ENCODE measurements at regions not wholly inside any gene's neighbourhood (a gene's known extent, or its start where the extent isn't known, plus 50 kb on each side); places are given as distances from the start of the nearest gene placed in this dataset.

DNA sequence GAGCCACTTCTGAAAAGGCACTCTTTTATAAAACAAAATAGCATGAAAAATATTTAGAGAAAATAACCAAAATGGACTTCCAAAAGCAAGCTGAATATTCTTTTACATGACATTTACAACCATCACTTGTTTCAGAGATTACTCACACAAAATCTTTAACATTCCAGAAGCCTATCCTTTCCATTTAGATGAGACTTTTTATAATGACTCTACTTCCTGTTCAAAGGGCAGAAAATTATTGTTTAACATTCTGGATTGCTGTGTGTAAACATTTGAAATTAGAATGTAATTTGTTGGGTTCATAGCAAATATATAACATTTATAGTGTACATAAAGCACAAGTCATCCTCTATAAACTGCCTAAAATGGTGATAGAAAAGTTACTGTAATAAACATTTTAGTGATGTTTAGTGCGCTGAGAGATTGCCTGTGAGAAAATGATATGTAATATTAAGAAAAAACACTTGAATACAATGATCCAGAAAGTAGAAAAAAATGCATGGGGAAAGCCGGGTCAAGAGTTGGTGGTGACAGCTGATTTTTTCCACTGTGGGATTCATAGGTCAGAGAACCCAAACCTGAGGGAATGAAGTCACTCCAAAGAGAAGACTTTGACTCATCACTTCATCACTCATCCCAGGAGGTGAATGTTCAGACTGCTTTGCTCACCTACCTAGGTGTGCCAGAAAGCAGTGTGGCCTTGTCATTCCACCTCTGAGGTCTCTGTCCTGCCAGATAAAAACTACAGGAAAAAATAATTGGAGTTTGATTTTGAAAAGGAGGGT, 305.8 kb downstream of the ARPP21 start:
- in situ Hi-C loops (cut with HindIII; ENCODE audit: low pct_unique_long_range_greater_than_20kb, low sequenced_read_pairs), result no loop called here
- peak; percentile 18 for DNase-seq (ENCODE audit: low read depth)

DNA sequence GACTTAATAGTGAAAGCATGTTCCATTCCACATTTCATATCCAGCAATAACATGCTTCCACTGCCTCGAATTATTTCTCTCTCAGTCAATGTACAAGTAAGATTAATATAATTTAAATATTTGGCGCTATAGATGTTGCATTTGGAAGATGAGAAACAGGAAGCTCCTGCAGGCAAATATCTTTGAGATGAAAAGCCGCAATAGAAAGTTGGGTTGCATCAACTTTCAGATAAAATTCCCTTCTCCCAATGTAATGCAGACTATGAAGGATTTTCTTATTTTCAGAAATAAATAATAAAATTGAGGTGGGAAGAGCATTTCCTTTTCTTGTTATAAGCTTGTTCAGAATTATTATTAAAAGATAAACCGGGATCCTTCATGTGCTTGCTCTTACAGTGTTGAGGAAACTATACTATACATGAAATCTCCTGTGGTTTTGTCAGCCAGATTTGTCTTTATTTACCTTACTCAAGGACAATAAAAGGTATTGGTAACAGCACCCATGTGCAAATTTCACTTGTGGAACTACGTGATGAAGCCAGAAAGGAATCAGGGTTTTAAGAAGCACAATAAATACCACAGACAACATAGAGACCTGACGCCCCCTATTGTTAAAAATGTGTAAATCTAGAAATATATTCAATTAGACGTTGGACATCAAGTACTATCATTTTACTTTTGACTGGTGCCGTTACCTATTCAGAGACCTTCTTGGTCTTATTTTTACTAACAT, 307.0 kb downstream of the ARPP21 start:
- in situ Hi-C loops (cut with HindIII; ENCODE audit: low pct_unique_long_range_greater_than_20kb, low sequenced_read_pairs), result no loop called here
- peak; percentile 17 for DNase-seq (ENCODE audit: low read depth)

DNA sequence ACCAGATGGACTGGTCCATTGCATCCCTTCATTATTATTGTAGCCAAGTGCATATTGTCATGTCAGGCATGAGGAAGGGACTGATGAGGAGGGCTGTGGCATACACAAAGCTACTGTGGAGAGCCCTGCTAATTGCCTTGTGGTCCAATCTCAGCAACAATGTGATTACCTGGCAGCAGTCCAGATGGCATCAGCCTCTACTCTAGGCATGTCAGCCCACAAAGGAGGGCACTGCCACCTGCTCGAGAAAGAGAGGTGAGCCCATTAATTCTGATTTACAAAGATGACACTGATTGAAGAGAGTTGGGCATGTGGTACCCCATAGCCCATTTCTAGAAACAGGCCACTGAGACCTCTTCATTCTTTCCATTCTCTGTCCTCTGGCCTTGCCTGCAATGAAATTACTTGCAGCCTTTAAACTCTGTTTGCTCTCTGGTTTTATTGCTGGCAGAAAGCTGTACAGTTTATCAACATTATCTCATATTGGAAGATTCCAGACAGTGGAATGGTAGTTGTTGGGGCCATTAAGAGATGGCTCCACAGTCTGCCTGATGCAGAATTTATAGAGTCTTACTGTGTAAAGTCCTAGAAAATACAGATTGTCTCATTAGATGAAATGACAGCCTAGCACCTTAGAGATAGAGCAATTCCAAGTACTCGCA, 307.7 kb downstream of the ARPP21 start:
- no peak for DNase-seq (ENCODE audit: low read depth)
- in situ Hi-C loops (cut with HindIII; ENCODE audit: low pct_unique_long_range_greater_than_20kb, low sequenced_read_pairs), result no loop called here

DNA sequence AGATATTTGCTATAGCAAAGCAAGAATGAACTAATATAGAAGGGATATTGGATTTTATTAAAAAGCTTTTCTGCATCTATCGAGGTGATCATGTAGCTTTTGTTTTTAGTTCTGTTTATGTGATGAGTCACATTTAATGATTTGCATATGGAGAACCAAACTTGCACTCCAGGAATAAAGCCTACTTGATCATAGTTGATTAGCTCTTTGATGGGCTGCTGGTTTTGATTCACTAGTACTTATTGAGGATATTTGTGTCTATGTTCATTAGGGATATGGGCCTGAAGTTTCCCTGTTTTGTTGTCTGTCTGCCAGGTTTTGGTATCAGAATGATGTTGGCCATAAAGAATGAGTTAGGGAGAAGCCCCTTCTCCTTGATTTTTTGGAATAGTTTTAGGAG, 310.7 kb downstream of the ARPP21 start:
- in situ Hi-C loops (cut with HindIII; ENCODE audit: low pct_unique_long_range_greater_than_20kb, low sequenced_read_pairs), result no loop called here
- DNase-seq (ENCODE audit: low read depth), result no peak

DNA sequence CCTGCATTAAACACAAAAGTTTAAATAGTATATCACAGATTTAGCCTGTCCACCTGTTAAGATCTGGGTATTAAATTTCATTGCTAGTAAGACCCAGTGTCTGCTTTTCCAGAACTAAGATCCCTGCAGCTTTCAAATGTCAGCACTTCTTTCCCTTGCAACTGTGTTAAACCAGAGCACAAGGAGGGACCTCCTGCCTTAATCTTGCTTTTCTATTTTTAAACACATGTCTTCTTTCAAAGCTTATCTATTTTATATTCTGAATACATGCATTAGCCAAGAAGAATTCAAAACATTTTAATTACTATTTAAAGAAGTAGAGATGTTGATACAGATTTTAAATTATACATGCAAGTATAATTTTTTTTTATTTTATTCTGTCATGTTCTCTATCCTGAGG, 315.1 kb downstream of the ARPP21 start:
- DNase-seq (ENCODE audit: low read depth), result no peak
- in situ Hi-C loops (cut with HindIII; ENCODE audit: low pct_unique_long_range_greater_than_20kb, low sequenced_read_pairs), result no loop called here

DNA sequence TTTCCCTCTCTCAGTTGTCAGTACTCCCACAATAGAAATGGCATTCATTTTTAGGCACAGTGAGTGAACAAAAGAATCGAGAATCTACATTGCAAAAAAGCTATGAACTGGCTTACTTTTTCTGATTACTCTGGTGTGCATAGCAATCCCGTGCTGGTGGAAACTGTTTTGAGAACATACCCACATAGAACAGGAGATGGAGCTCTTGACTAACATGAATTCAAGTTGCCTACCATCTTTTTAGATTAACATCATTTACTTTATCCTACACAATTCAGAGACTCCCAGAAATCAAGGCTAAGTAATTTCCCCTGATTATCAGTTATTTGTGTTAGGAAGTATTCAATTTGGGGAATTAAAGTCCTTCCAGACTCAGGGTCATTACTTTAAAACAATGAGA, 326.6 kb downstream of the ARPP21 start:
- in situ Hi-C loops (cut with HindIII; ENCODE audit: low pct_unique_long_range_greater_than_20kb, low sequenced_read_pairs), result no loop called here
- DNase-seq (ENCODE audit: low read depth), result peak; percentile 19

DNA sequence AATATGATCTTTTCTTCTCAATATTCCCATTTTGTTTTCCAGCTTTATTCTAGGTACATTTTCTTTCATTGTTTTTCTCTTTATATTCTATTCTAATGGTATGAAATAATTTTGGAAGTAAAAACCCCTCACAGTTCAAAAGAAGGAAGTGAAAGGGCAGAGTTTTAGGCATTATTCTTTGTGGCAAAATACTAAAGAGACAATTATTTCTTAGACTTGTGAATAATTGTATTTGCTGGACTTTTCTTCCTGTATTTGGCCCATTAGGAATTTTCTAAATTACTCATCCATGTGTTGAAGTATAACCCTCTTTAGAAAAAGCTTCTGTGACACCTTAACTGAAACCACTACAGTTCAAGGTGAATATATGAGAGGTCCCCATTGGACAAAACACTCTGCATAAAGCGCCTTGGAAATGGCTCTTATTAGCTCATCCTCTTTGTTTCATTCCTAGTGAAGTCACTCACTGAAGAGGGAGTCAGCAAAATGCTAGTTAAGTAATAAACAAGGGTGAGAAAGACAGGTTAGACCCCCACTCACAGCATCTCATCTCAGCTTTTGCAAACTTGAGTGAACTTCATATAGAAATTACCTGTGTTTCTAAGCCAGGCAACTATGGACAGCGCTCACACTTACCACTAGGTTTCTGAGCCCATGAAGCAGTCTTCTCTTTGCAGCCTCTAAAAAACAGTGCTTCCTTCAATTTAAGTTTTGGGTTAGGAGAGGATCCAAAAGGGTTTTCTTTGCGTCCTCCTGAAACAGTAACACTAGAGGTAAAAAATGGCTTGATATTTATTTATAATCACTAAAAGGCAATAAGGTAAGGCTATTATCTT, 327.5 kb downstream of the ARPP21 start:
- in situ Hi-C loops (cut with HindIII; ENCODE audit: low pct_unique_long_range_greater_than_20kb, low sequenced_read_pairs), result no loop called here
- no peak for DNase-seq (ENCODE audit: low read depth)

DNA sequence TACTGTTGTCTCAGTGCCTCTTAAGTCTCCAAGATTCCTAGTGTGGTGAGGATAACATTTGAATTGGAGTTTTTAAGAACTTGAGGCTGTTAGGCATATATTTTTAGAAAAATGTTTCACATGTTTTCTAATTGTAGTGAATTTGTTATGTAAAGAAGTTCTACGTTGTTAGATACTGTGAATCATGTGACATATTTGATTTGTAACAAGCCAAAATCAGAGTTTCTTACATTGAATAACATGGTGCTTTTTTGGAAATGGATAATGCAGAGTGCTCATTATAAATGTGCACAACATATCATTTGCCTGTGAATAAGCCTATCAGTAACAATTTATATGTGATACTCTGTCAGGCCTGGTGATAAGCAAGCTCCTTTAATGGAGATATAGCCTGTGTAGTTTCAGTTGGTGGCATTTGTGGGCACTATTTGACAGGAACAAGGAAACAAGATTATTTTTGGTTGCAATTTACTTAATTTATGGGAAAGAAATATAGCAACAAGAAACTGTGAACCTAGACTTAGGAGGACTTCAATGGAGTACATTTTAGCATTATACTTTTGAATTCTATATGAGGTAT, 328.8 kb downstream of the ARPP21 start:
- in situ Hi-C loops (cut with HindIII; ENCODE audit: low pct_unique_long_range_greater_than_20kb, low sequenced_read_pairs), result no loop called here
- no peak for DNase-seq (ENCODE audit: low read depth)

DNA sequence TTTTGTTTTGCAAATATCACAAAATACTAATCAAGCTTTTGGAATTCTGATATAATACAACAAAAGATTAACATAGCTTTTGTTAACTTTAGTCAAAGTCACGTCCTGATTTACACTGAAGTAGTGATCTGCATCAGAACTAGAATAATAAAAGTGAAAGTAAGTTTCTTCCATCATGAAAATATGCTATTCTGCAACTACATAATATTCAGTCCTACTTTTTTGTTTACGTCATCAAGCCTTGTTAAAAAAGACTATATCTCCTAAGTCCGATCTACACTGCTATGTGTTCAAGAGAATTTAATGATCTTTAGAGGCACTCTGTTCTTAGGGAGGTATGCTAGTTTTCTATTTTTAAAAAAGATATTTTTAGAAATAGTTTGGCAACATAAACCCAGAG, 330.1 kb downstream of the ARPP21 start:
- in situ Hi-C loops (cut with HindIII; ENCODE audit: low pct_unique_long_range_greater_than_20kb, low sequenced_read_pairs), result no loop called here
- DNase-seq (ENCODE audit: low read depth), result no peak

DNA sequence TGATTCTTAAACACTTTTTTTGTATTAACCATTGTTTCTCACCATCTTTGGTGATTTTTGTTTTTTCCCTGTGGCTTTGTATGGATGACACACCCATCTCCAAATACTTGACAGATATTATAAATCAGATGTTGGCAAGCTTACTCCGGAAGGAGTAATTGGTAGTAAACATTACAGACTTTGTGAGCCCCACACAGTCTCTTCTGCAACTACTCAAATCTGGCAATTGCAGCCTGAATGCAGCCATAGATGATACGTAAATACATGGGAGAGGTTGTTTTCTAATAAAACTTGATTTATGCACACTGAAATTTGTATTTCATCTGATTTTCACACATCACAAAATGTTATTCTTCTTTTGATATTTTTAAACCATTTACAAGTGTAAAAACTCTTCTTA, 331.5 kb downstream of the ARPP21 start:
- in situ Hi-C loops (cut with HindIII; ENCODE audit: low pct_unique_long_range_greater_than_20kb, low sequenced_read_pairs), result no loop called here
- no peak for DNase-seq (ENCODE audit: low read depth)

DNA sequence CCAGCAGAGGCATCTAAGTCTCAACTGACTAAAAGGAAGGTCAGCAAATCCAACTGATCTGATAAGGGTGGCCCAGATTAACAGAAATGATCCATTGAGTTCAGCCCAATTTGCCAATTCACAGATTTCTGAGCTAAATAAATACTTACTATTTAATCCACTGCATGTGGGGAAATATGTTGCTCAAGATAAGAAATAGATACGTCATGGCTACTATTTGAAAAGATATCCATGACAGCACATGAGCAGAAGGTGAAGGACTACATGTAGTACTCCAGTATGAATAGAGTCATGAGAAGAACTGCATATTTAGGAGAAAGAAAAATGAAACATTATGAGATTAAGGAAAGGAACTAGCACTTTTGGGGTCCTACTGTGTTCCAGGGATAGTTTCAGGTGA, 332.4 kb downstream of the ARPP21 start:
- no peak for DNase-seq (ENCODE audit: low read depth)
- in situ Hi-C loops (cut with HindIII; ENCODE audit: low pct_unique_long_range_greater_than_20kb, low sequenced_read_pairs), result no loop called here

DNA sequence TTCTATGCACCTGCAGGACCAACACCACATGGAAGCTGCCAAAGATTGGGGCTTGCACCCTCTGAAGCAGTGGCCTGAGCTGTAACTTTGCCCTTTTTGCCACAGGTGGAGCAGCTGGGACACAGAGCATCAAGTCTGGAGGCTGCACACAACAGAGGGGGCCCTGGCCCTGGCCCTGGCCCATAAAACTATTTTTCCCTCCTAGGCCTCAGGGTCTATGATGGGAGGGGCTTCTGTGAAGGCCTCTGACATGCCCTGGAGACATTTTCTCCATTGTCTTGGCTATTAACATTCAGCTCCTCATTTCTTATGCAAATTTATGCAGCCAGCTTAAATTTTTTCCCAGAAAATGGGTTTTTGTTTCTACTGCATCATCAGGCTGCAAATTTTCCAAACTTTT, 335.5 kb downstream of the ARPP21 start:
- in situ Hi-C loops (cut with HindIII; ENCODE audit: low pct_unique_long_range_greater_than_20kb, low sequenced_read_pairs), result no loop called here

DNA sequence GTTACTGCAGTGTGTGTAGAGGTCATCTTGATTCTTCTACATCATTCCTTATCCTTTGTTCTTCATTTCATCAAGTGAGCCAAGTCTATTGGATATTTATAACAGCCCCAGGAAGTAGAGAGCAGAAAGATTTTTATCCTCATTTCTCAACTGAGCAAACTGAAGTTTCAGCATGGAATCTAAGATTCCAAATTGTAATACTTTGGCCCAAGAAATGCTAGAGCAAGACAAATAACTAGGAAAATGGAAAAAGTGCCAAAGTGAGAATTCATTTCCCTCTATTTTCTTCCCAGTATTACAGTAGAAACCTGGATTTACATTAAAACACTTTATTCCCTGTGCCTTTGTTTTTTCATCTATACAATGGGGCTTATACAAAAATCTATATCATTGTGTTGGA, 346.8 kb downstream of the ARPP21 start:
- no peak for DNase-seq (ENCODE audit: low read depth)
- in situ Hi-C loops (cut with HindIII; ENCODE audit: low pct_unique_long_range_greater_than_20kb, low sequenced_read_pairs), result no loop called here

More for the DNA sequence above, 335.5 kb downstream of the ARPP21 start:
- no peak for DNase-seq (ENCODE audit: low read depth)

DNA sequence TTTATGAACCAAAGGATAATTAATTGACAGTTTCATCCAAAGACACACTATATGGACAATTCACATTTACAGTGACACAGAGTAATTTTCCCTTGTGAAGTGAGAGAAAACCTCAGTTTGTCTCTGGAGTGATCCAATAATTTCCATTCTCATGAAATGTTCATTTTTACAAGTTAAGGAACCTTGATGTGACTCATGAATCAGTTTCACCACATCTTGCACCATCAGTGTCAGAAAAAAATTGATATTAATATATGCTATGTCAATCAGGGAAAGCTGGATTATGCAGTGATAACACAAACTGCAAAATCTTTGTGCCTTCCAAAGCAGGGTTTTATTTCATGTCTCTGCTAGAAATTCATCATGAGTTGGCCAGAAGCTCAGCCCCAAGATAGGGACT, 348.1 kb downstream of the ARPP21 start:
- no peak for DNase-seq (ENCODE audit: low read depth)
- in situ Hi-C loops (cut with HindIII; ENCODE audit: low pct_unique_long_range_greater_than_20kb, low sequenced_read_pairs), result no loop called here

DNA sequence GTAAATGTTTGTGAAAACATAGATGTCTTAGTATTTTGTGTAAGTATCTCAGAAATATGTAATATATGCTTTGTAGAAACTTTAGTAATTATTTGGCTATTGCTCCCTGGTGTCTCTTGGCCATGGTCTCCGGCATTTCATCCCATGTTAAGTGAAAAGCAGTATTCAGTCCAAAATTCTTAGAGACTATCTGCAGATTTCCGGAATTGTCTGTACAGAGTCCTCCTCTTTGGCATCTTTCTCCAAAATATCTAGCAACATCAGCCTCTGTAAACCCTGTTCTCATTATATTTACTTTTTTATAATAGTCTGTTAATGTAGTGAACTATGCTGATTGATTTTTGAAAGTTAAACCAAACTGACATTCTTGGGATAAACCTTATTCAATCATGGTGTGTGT, 352.7 kb downstream of the ARPP21 start:
- in situ Hi-C loops (cut with HindIII; ENCODE audit: low pct_unique_long_range_greater_than_20kb, low sequenced_read_pairs), result no loop called here
- DNase-seq (ENCODE audit: low read depth), result no peak

DNA sequence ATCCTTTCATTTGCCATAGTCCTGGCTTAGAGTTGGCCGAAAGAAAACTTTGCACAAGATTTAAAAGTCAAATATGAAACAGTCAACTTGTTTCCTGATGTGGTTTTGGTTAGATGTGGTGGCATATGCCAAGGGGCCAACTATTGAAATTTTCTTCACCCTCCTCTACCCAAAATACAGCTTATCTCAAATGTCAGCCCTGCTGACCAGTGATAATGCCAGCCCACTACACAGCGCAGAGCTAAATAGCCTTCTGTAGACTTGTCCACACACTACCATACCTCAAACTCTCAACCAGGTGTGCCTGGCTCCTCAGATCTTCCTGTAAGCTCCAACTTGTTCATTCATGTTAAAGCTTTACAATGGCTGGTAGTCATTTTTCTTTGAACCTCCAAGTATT, 368.5 kb upstream of the STAC start:
- DNase-seq (ENCODE audit: low read depth), result no peak
- in situ Hi-C loops (cut with HindIII; ENCODE audit: low pct_unique_long_range_greater_than_20kb, low sequenced_read_pairs), result no loop called here

DNA sequence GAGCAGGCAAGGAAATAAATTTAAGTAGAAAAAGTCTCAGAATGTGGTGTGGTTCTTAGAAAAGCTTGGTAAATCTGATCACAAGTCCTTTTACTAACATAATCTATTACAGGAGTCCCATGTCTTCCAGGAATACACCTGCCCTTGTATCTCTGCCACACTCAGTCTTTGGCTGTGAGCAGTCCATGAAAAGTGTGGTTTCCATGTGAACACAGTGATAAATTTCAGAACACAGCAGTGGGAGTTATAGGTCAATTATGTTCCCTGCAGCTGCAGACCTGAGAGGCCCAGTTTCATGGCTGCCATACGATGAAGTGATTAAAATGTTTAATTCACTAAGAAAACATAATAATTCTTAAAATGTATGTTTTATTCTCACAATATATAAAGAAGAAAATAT, 366.9 kb upstream of the STAC start:
- in situ Hi-C loops (cut with HindIII; ENCODE audit: low pct_unique_long_range_greater_than_20kb, low sequenced_read_pairs), result no loop called here
- DNase-seq (ENCODE audit: low read depth), result no peak

DNA sequence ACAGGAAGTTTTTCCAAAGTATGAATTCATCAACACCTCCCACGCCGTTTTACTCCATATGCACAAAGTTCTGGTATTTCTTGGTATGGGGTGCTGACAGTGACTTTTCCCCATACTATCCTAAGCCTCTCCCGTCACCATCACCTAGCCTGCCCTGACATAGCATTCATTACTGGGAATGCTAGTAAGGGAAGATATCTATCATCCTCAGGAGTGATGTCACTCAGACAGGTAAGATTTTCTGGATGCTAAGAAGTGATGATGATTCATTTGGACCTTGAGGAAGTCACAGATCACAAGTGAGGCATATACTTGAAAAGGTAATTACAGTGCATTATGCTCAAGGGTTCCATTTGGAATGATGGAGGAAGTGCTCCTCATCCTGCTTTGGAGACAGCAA, 355.1 kb upstream of the STAC start:
- no peak for DNase-seq (ENCODE audit: low read depth)
- in situ Hi-C loops (cut with HindIII; ENCODE audit: low pct_unique_long_range_greater_than_20kb, low sequenced_read_pairs), result no loop called here
